NCI-H510A (cell line): ENCODE measurements at regions not wholly inside any gene's neighbourhood (a gene's known extent, or its start where the extent isn't known, plus 50 kb on each side); places are given as distances from the start of the nearest gene placed in this dataset.

Experiments used
- DNase-seq: peaks from one replicate; lab custom pipeline; 2025; lab: John Stamatoyannopoulos, UW

DNA sequence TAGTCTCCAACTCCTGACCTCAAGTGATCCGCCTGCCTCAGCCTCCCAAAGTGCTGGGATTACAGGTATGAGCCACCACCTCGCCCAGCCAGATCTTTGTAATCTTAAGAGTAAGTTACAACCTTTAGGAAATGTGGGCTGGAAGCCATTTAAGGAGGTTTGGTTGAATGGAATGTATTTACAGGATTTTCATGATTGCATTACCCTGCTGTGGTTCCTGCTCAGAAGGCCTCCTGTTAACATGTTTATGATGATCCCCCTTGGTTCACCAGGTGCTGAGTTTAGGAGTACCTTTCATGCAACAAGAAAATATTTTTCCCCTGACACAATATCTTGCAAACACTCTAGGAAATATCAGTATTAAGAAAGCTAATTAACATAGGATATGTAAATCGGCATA lies 187.4 kb upstream of the SH3BP4 start:
- no peak for DNase-seq

DNA sequence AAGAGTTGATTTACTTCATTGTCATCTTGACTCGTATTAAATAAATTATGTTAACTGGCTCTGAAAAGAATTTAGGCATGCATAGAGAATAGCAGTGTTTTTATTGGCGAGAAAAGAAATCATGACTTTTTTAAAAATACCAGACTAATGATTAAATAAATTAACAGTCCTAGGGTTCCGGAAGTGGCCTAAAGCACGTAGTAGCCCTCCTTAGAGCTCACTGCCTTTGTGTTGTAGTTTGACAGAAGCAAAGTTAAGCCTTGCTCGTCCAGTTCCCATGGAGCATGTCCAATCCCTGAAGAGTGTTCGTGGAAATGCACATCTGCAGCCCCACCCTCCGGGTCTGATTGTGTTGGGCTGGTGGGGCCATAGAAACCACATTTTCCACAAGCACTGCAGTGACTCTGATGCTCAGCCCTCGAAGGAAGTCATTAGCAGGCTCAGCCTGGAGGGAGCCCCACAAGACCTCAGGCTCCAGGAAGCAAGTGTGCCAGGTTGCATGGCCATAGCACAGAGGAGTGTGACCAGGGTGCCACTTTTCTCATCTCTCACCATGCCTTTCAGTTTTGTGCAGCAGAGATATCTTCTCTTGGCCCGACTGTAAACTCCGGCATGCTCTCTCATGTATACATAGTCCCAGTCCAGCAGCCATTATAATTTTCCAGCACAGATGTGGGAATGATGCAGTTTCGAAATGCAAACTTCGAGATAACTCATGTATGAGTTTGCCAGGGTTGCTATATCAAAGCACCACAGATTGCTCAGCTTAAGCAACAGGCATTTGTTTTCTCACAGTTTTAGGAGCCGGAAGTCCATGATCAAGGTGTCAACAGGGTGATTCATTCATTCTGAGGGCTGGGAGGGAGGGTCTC lies 188.6 kb upstream of the SH3BP4 start:
- DNase-seq: no peak

DNA sequence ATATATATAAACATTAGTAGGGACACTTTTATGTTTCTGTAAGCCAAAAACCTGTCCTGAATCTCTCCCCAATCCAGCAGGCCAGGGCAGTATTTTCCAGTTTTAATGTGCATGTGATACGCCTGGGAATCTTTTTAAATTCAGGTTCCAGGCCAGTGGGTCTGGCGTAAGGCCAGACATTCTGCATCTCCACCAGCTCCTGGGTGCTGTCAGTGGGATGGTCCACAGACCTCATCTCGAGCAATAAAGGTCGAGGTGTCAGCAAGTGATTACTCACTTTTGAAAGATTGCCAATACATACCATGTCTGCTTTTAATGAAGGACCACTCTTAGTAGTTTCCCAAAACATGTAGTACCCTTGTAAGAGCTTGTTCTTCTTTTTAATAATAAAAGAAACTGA lies 189.9 kb upstream of the SH3BP4 start:
- DNase-seq: no peak

DNA sequence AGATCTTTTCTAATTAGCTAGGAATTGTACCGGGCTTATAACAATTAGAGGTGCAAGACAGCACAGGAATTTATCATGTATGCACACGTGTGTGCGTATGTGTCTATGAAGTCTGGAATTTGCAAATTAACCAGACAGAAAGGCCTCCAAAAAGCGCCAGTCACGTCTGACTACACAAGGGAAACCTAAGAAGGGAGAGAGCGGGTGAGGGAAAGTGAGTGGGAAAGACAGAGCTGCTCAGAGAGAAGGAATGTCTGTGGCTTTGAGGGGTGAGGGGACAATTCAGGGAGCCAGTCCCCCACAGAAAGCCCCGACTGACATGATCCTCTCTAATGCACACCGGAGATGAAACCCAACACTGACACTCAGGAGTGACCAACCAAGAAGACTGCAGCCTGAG lies 197.7 kb upstream of the SH3BP4 start:
- DNase-seq: no peak

DNA sequence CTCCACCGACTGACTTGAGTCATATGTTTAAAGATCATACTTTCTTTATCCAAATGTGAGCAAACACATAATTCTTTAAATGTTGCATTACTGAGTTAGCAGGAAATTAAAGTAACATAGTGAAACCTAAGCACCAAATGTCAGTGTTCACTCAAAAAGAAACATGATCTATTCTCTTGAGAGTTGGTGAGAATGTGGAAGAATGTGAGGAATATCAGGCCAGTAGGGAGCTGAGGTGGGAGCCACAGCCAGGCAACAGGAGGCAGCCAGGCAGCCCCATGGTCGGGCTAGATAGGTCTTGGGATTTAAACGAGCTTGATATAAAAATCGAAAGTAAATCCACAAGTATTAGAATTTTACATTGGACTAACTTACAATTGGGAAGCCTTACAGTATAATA lies 198.1 kb upstream of the SH3BP4 start:
- DNase-seq: no peak

DNA sequence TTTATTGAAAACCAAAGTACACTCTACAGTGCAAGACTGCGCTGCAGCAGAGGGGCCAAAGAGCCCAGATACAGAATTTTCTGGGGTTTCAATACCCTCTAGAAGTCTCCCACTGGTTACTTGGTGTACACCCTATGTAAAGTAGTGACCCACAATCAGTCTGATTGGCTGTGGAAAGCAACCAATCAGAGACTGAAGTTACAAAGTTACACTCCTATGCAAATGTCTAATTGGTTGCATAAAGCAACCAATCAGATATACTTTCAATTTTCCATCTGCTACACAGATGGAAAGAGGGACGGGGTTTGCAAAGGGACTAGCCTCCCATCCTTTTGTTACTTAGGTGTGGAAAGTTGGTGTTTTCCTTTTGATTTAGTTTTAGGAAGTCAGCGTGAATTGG lies 198.9 kb upstream of the SH3BP4 start:
- DNase-seq: no peak

DNA sequence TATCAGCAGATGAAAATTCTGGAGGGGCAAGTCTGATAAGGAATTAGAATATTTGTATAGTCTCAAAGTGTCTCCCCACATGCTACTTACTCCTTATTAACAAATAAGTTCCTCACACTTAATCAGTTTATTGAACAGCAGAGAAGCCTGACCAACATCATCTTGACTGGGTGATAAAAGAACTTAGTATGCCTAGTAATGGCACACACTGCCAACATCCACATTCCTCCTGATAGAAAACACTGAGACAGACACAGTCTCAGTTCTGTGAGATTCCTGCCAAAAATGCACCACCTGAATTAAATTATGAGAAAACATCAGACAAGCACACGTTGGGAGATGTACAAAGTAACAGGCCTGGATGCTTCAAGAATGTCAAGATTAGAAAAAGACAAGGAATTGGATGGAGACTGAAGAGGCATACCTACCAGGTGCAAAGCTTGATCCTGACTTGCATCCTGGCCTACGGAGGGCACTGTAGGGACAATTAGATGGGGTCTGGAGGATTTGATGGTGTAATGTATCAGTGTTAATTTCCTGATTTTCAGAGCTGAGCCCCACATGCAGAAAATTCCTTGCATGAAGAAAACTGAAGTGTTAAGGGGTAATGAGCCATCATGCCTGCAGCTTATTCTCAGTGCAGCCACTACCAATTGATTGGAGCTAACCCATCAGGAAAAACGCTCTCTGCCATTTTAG lies 200.4 kb upstream of the SH3BP4 start:
- DNase-seq: no peak

DNA sequence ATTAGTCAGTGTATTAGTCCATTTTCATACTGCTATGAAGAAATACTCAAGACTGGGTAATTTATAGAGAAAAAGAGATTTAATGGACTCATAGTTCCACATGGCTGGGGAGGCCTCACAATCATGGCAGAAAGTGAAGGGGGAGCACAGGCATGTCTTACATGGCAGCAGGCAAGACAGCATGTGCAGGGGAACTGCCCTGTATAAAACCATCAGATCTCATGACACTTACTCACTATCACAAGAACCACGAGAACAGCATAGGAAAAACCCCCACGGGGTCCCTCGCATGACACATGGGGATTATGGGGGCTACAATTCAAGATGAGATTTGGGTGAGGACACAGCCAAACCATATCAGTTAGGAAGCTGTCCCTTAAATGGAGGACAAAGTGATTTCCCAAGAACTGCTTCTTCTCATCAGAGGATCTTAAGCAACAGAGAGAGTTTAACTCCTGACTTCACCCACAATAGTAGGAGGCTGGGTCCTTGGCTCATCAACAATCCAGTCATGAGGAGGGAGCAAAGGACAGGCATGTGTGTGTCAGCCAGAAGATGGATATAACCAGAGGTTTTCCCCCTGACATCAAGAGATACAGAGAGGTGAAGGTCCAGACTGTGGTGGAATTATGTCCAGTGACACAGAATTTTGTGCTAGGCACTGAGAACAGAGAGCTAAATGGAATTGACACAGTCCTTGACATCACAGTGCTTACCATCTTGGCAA lies 203.8 kb upstream of the SH3BP4 start:
- no peak for DNase-seq

DNA sequence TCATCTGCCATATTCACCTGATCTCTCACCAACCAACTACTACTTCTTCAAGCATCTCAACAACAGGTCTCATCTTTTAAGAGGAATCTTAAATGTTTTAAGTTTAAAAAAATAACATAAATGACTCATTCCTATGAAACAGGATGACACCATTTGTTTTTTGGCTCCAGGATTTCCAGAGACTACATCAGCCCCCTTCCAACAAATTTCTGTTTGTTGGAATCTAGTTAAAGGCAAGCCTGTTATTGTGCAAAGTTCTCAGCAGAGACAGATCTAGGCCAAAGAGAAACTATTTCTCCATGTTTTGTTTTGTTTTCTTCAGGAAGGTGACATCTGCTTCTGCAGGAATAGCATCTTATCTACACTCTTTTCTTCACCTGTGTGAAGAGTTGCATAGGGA lies 204.8 kb upstream of the SH3BP4 start:
- DNase-seq: no peak

DNA sequence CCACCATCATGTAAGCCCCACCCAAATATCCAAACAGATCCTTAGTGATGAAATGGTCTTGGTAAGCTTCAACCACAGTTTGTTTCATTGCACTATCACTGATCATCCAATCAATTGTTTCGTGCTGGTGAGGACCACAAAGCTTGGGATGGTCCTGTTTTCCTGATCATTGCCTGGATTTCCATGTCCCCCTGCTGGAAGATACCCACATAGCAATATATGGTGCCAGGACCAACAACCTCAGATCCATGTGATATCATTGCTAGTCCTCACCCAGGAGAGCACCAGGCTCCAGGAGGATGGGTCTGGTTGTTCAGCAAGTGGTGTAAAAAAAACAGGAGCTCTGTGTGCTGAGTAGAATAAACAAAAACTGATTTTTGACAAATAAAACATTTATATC lies 206.5 kb upstream of the SH3BP4 start:
- no peak for DNase-seq

DNA sequence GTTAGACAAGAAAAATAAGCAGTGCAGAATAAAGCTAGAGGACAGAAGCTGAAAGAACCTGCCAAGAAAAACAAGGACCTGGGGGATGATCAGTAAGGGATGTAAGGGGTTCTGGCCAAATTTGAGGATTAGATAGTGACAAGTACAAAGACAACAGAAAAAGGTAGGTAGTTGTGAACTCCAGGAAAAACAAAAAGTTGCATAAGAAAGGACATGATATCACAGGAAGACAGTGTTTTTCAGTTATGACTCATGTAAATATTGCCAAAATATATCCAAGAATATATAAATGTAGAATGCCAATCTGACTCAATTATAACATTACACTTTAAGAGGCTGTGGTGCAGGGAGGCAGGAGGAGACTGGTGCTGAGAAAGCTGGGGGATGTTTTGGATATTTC lies 209.8 kb upstream of the SH3BP4 start:
- no peak for DNase-seq

DNA sequence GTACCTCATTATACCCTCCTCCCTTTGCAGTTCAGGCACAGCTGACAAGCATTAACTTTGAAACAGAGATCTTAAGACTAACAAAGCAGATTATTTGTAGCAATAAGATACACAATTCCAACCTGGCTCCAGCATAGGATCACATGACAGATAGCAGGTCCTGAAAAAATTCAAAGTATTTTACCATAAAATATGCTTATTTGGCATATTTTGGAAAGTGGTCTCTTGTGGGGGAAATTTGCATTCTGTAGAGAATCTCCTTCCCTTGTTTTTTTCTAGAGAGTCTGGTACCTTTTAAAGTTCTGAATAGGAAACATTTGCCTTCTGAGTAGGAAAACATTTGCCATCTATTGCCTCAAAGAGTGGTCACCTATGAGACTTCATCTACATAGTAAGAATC lies 212.8 kb upstream of the SH3BP4 start:
- no peak for DNase-seq

DNA sequence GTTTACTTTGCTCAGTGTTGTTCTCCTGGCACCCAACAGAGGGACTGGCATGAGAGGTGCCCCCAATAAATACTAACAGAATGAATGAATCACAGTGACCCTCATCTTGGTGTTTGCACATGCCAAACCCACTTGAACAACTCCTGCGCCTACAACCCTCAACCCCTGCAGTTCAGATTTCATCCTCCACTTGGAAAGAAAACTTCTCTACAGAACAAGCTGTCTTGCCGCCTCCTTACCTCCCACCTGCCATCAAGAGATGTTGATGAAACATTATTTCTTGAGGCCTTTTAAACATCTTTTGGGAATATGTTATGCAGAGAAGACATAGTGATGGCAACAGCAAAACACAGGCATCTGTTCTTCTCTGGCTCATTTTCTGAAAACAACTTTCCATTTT lies 216.0 kb upstream of the SH3BP4 start:
- DNase-seq: no peak

DNA sequence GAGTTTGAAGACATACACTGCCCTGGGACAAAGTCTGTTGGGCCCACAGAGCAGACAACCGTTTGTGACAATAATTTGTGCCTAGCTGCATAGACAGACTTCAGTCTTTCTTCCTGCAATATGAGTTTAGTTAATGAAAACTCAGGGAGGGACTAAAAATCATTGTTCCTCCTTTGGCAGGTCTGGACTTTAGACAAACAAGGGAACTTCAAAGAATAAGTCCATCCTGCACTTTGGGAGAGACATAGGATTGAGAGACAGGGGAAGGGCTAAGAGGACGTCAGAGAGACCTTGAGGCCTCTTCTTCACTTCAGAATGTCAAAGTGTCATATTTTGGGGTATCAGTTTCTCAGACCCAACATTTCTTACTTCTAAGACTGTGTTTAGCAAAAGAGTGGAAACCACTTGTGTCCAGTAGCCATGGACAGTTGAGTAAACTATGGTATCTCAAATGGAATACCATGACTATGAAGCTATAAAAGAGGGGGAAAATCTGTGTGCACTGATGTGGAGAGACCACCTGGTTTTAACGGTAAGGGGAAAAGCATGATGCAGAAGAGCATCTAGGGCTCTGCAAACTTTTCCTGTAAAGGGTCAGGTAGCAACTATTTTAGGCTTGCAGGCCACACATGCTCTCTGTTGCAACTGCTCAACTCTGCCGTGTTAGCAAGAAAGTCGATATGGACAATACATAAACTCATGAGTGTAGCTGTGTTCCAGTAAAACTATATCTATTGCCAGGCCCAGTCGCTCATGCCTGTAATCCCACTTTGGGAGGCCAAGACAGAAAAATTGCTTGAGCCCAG lies 217.8 kb upstream of the SH3BP4 start:
- no peak for DNase-seq

DNA sequence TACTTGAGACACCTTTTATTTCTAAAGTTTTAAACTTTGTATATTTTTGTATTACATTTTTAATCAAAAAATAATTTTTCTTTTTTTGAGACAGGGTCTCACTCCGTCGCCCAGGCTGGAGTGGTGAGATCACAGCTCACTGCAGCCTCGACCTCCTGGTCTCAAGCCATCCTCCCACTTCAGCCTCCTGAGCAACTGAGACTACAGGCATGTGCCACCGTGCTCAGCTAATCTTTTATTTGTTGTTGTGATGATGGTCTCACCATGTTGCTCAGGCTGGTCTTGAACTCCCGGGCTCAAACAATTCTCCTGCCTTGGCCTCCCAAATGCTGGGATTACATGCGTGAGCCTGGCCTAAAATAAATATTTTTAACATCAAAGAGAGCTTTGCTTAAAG lies 218.7 kb upstream of the SH3BP4 start:
- no peak for DNase-seq

DNA sequence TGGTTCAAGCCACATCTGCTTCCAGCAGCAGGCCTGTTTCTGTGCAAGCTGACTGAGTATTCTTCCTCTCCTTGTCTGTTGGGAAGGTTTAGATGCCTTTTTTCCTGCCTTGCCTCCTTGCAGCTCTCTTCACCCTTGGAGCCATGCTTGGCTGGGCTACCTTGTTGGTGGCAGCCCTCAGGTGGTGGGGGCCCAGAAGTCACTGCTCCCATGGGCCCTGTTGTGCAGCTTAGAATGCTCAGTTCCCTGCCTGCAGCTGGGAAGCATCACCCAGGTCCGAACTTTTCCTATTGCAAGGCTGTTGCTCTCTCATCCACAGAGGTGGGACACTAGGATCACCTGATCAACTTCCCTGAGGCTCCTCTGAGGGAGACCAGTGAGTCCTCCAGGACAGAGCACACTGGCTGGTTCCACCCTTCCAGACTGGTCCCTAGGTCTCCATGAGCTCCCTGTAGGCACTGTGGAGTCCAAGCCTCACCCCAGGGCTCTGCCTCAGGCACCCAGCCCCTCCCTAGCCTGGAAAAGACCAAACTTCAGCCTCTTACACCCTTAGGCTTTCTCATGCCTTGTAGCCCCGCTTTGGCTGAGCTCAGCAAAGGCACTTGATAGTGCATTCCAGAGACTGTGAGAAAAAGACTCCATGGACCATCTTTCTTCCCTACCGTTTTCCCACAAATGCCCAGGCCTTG lies 219.3 kb upstream of the SH3BP4 start:
- no peak for DNase-seq

DNA sequence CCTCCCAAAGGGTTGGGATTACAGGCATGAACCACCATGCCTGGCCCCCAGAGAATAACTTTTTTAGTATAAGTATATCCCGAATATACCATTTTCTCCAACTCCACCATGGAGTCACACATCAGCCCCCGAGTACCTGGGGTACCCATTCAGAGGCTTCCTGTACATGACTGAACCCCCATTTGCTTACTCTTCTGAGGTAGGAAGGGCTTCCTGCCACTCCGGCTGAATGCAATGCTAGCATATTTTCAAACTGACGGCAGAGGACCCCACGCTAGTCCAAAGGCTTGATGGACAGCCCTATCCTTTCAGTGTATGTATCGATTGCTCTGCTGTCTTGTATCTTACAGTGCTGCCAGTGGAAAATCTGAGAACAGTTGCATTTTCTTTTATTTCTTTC lies 220.6 kb upstream of the SH3BP4 start:
- no peak for DNase-seq

DNA sequence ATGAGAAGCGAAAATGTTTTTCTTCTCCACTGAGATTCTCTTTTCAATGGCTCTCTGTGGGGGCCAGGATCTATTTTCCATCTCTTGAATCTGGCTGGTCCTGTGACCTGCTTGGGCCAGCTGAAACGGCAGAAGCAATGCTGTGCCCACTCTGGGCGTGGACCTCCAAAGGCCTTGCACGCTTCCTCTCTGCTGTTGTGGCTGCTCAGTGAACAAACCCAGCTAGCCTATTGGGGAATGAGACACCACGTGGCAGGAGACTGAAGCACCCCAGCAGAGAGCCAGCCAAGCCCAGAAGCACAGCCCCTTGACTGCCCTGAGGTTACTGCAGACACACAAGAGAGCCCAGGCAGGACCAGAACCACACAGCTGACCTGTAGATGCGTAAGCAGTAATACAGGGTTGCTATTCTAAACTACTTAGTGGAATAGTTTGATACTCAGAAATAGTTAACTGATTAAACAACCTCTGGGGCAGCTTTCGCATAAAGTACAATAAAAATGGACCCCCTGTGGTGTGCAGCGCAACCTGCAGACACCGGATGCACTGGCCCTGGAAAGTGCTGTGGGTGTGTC lies 221.7 kb upstream of the SH3BP4 start:
- DNase-seq: peak; percentile 13

DNA sequence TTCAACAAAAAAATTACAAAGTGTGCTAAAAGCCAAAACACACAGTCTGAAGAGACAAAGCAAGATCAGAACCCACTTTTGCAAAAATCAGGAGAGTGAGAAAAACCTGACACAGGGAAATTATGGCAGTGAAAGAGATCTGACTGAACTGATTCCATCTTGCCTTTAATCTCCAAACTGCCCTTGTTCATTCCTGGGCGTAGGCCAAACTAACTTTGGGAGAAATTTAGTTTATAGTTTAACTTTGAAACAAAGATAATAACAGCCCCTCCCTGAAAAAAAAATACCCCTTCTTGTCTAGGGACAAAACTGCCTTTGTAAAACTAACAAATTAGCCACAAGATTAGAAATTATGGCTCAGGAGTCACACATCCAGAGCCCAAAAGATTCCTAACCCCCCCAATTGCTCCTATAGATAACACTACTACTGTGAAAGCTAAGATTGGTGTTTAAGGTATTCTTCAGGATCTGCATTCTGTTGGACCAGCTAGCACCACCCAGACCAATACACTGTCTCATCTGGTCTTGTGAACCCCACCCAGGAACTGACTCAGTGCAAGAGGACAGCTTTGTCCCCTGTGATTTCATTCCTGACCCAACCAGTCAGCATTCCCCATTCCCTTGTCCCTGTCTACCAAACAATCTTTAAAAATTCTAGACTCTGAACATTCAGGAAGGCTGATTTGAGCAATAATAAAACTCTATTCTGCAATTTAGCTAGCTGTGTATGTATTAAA lies 226.1 kb upstream of the SH3BP4 start:
- DNase-seq: no peak

DNA sequence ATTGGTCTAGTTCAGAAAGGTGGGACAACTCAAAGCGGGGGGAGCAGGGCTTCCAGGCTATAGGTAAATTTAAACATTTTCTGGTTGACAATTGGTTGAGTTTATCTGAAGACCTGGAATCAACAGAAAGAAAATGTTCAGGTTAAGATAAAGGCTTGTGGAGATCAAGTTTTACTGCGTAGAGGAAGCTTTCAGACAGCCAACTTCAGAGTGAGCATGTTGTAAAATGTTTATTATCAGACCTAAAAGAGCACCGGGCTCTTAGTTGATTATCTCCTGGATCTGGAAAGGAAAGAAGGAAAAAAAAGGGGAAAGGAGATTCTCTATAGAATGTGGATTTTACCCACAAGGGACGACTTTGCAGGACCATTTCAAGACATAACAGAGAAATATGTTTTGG lies 227.0 kb upstream of the SH3BP4 start:
- DNase-seq: no peak

DNA sequence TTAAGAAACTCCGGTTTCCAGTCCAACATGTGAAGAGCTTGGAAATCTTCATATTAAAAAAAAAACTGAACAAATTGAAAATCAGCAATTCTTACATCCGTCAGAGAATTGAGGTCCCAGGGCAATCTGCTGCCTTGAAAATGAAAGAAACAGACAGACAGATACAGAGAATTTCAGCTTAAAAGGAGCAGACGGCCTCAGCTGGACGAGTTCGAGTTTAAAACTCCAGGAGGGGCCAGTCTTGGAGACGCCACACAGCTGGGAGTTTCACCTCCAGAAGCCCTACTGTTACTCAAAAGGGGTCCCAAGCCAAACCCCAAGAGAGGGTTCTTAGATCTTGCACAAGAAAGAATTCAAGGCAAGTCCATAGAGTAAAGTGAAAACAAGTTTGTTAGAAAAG lies 226.5 kb upstream of the ARL4C start:
- no peak for DNase-seq
